KMS-11 (cell line): ENCODE measurements at regions not wholly inside any gene's neighbourhood (a gene's known extent, or its start where the extent isn't known, plus 50 kb on each side); places are given as distances from the start of the nearest gene placed in this dataset.
"Not testable (repeated sequence)": the region's sequence is repeated elsewhere in the genome, so short reads cannot be mapped to it uniquely, and the experiment has no call there.

ENCODE experiments used
- H2AFZ ChIP-seq: fragments of 200-600 bp; sonication (generic); 2 replicates; pipeline ENCODE4 v1.6.1; 2016; ENCODE audit warnings: antibody characterized with exemption, mixed run types, low read depth
- H3K27ac ChIP-seq: fragments of 200-600 bp; sonication (generic); 2 replicates; pipeline ENCODE4 v1.6.1; 2016; ENCODE audit warnings: mild to moderate bottlenecking, mixed run types
- H3K27me3 ChIP-seq: fragments of 200-600 bp; sonication (generic); 2 replicates; pipeline ENCODE4 v1.6.1; 2017; ENCODE audit warnings: mild to moderate bottlenecking, low read depth, mixed run types, moderate library complexity; ENCODE audit not compliant: insufficient read depth
- H3K36me3 ChIP-seq: fragments of 200-600 bp; sonication (generic); 2 replicates; pipeline ENCODE4 v1.6.1; 2017; ENCODE audit warnings: mild to moderate bottlenecking, mixed run types; ENCODE audit not compliant: insufficient read depth
- H3K4me1 ChIP-seq: fragments of 200-600 bp; sonication (generic); 2 replicates; pipeline ENCODE4 v1.6.1; 2016; ENCODE audit warnings: mild to moderate bottlenecking, low read depth, mixed run types; ENCODE audit not compliant: poor library complexity, severe bottlenecking
- H3K4me2 ChIP-seq: fragments of 200-600 bp; sonication (generic); 2 replicates; pipeline ENCODE4 v1.7.0; 2016; ENCODE audit warnings: mild to moderate bottlenecking, mixed run types
- H3K4me3 ChIP-seq: fragments of 200-600 bp; sonication (generic); IDR thresholded peaks from 2 replicates; pipeline ENCODE4 v1.6.1; 2017; ENCODE audit warnings: low read depth, low read length, mixed read lengths; ENCODE audit not compliant: insufficient read depth
- H3K79me2 ChIP-seq: fragments of 200-600 bp; sonication (generic); 2 replicates; pipeline ENCODE4 v1.6.1; 2016; ENCODE audit warnings: low read depth, mixed run types; ENCODE audit not compliant: insufficient read depth
- H3K9ac ChIP-seq: fragments of 200-600 bp; sonication (generic); 2 replicates; pipeline ENCODE4 v1.6.1; 2016; ENCODE audit warnings: mild to moderate bottlenecking, mixed run types
- H4K20me1 ChIP-seq: fragments of 200-600 bp; sonication (generic); 2 replicates; pipeline ENCODE4 v1.6.1; 2016; ENCODE audit warnings: mild to moderate bottlenecking, mixed run types; ENCODE audit not compliant: insufficient read depth
- TF ChIP-seq, protein P1 (sequence below): fragments of 200-600 bp; sonication (generic); conservative IDR thresholded peaks from 2 replicates; pipeline ENCODE4 v1.6.1; 2017; ENCODE audit warnings: low read depth, mild to moderate bottlenecking, antibody characterized with exemption, low read length, moderate library complexity, mixed read lengths

DNA sequence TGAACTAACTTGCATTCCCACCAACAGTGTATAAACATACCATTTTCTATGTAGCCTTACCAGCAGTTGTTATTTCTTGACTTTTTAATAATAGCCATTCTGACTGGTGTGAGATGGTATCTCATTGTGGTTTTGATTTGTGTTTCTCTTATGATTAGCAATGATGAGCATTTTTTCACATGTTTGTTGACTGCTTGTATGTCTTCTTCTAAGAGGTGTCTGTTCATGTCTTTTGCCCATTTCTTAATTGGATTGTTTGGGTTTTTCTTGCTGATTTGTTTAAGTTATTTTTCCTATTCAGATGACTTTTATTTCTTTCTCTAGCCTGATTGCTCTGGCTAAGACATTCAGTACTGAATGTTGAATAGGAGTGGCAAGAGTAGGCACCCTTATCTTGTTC, 230.3 kb downstream of the DAD1 start:
- H3K27me3 ChIP-seq = no peaks in the 10 kb centered on the region
- no peak overlapping the region for H2AFZ ChIP-seq
- no peaks in the 10 kb centered on the region for H3K4me1 ChIP-seq
- no peak overlapping the region for H3K4me3 ChIP-seq
- H3K4me2 ChIP-seq = no peak overlapping the region
- H3K79me2 ChIP-seq = no peaks in the 10 kb centered on the region
- no peak overlapping the region for H3K9ac ChIP-seq
- TF ChIP-seq, protein P1, sequence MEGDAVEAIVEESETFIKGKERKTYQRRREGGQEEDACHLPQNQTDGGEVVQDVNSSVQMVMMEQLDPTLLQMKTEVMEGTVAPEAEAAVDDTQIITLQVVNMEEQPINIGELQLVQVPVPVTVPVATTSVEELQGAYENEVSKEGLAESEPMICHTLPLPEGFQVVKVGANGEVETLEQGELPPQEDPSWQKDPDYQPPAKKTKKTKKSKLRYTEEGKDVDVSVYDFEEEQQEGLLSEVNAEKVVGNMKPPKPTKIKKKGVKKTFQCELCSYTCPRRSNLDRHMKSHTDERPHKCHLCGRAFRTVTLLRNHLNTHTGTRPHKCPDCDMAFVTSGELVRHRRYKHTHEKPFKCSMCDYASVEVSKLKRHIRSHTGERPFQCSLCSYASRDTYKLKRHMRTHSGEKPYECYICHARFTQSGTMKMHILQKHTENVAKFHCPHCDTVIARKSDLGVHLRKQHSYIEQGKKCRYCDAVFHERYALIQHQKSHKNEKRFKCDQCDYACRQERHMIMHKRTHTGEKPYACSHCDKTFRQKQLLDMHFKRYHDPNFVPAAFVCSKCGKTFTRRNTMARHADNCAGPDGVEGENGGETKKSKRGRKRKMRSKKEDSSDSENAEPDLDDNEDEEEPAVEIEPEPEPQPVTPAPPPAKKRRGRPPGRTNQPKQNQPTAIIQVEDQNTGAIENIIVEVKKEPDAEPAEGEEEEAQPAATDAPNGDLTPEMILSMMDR = no peak
- no peak overlapping the region for H3K27ac ChIP-seq
- H4K20me1 ChIP-seq = no peaks in the 10 kb centered on the region
- no peaks in the 10 kb centered on the region for H3K36me3 ChIP-seq

DNA sequence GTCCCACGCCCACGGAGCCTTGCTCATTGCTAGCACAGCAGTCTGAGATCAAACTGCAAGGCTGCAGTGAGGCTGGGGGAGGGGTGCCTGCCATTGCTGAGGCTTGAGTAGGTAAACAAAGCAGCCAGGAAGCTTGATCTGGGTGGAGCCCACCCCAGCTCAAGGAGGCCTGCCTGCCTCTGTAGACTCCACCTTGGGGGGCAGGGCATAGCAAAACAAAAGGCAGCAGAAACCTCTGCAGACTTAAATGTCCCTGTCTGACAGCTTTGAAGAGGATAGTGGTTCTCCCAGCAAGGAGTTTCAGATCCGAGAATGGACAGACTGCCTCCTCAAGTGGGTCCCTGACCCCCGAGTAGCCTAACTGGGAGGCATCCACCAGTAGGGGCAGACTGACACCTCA, 239.7 kb downstream of the DAD1 start:
- H3K4me3 ChIP-seq, H3K27me3 ChIP-seq, H3K27ac ChIP-seq, H2AFZ ChIP-seq, H3K4me1 ChIP-seq, H3K9ac ChIP-seq, H3K36me3 ChIP-seq, H3K4me2 ChIP-seq, H3K79me2 ChIP-seq, H4K20me1 ChIP-seq: not testable (repeated sequence)

DNA sequence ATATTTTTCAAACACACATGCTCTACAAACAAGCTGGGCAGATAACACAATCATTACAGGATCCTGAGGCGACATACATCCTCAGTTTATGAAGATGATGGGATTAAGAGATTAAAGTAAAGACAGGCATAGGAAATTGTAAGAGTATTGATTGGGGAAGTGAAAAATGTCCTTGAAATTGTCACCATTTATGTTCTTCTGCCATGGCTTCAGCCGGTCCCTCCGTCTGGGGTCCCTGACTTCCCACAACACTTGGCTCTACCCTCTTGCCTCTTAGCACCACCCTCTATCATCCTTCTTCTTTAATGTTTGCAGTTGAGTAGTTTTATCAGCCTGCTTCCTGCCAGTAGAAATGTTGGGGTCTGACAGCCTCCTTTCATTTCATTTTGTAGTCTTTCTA, 244.4 kb downstream of the DAD1 start:
- no peak overlapping the region for H3K4me2 ChIP-seq
- no peaks in the 10 kb centered on the region for H4K20me1 ChIP-seq
- no peaks in the 10 kb centered on the region for H3K4me1 ChIP-seq
- no peaks in the 10 kb centered on the region for H3K36me3 ChIP-seq
- H3K4me3 ChIP-seq = no peak overlapping the region
- H3K27ac ChIP-seq = no peak overlapping the region
- H2AFZ ChIP-seq = no peak overlapping the region
- TF ChIP-seq, protein P1 = no peak
- H3K79me2 ChIP-seq = no peaks in the 10 kb centered on the region
- no peaks in the 10 kb centered on the region for H3K27me3 ChIP-seq
- H3K9ac ChIP-seq = no peak overlapping the region

DNA sequence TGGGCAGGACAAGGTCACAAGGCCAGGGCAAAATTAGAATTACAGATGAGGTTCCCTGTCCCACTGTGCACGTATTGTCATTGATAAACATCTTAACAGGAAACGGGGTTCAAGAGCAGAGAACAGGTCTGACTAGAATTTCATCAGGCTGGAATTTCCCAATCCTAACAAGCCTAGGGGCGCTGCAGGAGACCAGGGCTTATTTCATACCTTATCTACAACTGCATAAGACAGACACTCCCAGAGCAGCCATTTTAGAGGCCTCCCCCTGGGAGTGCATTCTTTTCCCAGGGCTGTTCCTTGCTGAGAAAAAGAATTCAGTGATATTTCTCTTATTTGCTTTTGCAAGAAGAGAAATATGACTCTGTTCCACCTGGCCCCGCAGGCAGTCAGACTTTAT, 244.8 kb downstream of the DAD1 start:
- H3K4me3 ChIP-seq, H3K27me3 ChIP-seq: not testable (repeated sequence)

DNA sequence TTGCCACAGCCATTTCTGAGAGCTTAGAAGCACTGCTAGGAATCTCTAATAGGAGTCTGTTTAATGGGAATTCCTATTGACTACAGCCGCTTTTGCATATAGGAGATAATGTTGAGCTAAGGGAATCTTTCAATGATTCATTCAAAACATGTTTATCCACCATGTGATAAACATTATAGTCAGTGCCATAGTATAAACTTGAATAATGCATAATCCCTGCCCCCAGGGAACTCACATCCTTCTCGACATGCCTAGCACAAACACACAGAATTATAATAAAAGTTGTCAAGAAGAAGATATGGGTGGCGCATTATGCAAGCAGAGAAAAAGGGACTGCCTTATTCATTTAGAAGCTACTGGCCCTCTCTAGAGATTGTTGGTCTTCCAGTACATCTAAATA, 248.0 kb downstream of the DAD1 start:
- Histone ChIP-seq H3K4me2 (no peak overlapping the region), H3K79me2 (no peaks in the 10 kb centered on the region), H3K27me3 (no peaks in the 10 kb centered on the region), H3K36me3 (no peaks in the 10 kb centered on the region), H4K20me1 (no peaks in the 10 kb centered on the region), H3K4me1 (peaks cover 20% of the 10 kb centered on the region), H2AFZ (no peak overlapping the region), H3K9ac (no peak overlapping the region), H3K27ac (no peak overlapping the region), H3K4me3 (no peak overlapping the region)
- TF ChIP-seq, protein P1 = no peak

More for the DNA sequence above, 244.8 kb downstream of the DAD1 start:
- H3K79me2 ChIP-seq, H3K9ac ChIP-seq, H3K4me2 ChIP-seq, H2AFZ ChIP-seq, H3K27ac ChIP-seq, H4K20me1 ChIP-seq, H3K4me1 ChIP-seq, H3K36me3 ChIP-seq: not testable (repeated sequence)
